ENCODE measurements at regions not wholly inside any gene's neighbourhood (a gene's known extent, or its start where the extent isn't known, plus 50 kb on each side); places are given as distances from the start of the nearest gene placed in this dataset.

DNA sequence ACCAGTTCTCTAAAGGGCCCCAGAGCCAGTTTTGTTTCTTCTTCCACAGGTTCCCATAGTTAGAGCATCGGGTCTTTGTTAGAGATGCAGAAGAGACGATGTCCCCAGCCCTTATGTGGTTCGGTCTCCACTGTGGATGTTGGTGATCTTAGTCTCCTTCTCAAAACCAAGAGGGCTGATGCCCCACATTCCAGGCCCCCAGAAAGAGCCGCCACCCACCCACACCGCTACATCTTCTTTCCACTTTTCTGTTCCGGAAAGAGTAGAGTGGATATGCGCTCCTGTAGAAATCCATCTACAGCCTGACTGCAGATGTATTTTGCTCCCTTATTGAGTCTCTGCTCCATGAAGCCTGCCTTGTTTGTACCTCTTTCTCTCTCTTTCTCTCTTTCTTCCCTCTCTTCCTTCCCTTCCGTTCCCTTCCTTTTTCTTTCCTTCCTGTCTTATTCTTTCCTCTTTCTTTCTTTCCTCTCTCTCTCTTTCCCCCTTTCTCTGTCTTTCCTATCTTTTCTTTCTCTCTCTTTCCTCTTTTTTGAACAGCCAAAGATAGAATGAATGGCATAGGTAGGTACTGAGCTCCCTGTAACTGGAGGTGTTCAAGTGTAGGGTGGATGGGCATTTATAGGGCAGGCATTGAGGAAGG is 224.3 kb downstream of the SEC14L1 start:
- no peak for DNase-seq (ENCODE audit: low read depth, low spot score)

- DNase-seq (ENCODE audit: low read depth, low spot score), result no peak
These were observed 224.9 kb downstream of the SEC14L1 start for GRCh38 chr17:77365584-77366186.

DNA sequence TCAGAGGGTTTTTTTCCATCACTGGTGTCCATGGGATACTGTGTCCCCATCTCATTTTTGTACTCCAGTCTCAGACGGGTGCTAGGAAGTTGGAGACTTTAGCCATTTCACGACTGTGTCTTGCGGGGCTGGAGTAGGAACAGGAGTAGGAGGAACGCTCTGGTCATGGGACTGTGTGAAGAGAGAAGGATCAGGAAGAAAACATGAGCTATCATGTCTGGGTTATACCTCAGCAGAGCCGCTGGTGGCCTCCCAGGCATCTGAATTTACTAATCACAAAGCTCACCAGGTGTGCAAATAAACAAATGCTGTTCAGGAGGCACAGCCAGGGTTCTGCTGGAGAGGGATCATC is 225.4 kb downstream of the SEC14L1 start:
- no peak for DNase-seq (ENCODE audit: low read depth, low spot score)

DNA sequence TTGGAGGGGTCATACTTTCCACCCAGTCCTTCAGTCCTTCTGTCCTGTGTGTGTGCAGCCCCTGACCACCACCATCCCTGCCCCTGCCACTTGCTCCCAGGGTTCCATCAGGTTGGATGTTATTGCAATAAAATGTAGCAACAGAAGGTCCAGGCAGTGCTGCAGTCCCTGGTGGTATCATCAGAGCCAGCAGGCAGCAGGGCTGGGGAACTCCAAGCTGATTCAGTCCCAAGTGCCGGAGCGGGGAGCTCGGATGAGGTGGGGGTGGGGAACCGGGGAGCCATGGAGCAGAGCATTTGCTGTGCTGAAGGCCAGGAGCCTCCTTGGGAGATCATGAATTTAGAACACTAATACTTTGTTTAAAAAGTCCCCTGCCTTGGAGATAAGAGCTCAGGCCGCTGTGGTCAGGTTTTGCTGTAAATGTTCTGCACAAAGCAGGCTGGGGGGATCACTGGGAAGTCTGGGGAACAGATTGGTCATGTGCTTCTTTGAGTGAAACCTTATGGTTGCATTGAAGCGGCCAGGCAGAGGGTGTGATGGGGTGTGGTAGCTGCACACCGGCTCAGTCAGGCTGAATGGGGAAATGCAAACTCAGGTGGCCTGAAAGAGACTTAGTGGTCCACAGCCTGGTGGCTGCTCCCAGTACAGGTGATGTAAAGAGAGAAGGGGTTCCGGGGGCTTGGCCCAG is 225.9 kb downstream of the SEC14L1 start:
- DNase-seq (ENCODE audit: low read depth, low spot score), result no peak

DNA sequence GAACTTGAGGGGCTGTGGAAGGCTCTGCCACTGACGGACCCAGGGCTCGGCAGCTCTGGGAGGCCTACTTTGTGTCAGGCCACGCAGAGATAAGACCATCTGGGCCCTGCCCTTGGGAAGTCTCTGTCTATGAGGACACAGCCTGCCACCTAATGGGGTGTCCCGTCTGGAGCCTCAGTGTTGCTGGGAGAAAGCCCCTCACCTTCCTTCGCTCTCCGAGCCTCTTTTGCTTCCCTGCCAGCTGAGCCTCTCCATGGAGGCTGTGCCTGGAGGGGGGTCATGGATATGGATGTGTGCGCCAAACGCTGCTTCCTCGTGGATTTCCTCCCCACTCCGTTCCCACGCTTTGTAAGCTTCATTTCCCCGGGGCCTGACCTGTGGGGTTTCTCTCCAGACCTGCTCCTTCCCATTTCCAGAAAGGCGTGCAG is 228.8 kb downstream of the SEC14L1 start:
- no peak for DNase-seq (ENCODE audit: low read depth, low spot score)

DNA sequence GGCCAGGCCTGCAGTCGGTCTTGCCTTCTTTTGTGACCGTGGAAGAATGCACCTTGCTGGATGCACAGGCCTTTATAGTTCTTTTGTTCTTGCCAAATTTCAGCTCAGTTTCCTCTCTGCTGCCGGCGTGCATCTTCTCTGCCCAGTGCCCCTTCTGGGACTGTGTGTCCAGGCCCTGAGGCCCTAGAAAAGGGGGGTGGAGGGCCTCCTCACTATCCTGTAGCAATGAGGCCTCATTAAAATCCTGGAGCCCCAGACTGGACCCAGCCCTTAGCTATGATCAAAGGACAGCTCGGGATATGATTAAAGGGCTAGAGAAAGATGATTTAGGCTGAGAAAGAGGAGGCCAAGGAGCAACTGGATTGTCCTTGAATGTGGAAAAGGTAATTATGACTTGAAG is 229.8 kb downstream of the SEC14L1 start:
- no peak for DNase-seq (ENCODE audit: low read depth, low spot score)

DNA sequence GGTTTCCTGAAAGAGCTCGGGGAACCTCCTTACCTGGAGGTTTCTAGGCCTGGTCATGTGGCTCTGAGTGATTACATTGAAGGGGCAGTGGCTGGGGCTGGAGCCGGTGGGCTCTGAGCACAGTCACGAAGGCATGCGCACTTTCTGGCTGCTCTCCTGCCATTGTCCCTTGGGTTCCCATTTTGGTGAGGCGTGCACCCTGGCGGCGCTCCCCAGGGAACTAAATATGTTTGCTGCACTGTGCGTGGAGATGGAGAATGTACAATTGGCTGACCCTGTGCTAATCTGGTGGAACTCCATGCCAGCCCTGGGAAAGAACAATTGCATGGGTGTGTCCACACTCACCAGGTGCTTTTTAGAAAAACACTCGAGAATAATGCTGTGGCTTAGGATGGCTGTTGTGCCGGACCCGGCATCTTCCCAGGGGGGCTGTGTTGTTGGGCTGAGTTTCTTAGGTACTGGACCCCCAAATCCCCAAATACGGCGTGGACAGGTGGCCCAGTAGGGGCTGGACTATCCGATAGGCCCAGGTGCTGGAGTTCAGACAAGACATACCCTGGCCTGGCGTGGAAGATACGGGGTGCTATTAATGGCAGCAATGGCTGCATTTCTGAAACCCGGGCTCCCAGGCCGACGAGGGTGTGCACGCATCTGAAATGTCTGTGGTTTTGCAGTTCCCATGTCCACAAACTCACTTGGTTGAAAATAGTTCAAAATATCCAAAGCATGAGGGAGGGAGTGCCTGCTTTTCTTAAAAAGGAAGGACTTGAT is 230.5 kb downstream of the SEC14L1 start:
- no peak for DNase-seq (ENCODE audit: low read depth, low spot score)

GRCh38 chr17:77371888-77372443 is 231.2 kb downstream of the SEC14L1 start:
- DNase-seq (ENCODE audit: low read depth, low spot score), result no peak

DNA sequence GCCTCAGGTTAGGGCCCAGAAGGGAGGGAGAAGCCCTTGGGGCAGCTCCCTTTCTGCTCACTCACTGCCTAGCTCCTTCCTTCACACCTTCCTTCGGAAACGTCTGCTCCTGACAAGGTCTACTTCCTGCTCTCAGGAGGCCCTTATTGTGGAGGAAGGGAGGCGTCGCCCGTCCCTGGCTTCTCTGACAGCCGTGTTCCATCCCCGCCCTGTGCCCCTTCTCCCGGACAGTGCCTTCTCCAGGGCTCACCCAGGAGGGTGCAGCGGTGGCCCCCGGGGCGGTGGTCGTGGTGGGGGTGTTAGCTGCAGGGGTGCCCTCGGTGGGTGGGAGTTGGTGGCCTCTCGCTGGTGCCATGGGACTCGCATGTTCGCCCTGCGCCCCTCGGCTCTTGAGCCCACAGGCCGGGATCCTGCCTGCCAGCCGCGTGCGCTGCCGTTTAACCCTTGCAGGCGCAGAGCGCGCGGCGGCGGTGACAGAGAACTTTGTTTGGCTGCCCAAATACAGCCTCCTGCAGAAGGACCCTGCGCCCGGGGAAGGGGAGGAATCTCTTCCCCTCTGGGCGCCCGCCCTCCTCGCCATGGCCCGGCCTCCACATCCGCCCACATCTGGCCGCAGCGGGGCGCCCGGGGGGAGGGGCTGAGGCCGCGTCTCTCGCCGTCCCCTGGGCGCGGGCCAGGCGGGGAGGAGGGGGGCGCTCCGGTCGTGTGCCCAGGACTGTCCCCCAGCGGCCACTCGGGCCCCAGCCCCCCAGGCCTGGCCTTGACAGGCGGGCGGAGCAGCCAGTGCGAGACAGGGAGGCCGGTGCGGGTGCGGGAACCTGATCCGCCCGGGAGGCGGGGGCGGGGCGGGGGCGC is 231.9 kb downstream of the SEC14L1 start:
- DNase-seq (ENCODE audit: low read depth, low spot score), result no peak

GRCh38 chr17:77373299-77374169 is 232.8 kb downstream of the SEC14L1 start:
- no peak for DNase-seq (ENCODE audit: low read depth, low spot score)

- DNase-seq (ENCODE audit: low read depth, low spot score), result no peak
These were observed 233.6 kb downstream of the SEC14L1 start for GRCh38 chr17:77374170-77374936.

- no peak for DNase-seq (ENCODE audit: low read depth, low spot score)
These were observed 234.5 kb downstream of the SEC14L1 start for GRCh38 chr17:77375108-77375916.

- no peak for DNase-seq (ENCODE audit: low read depth, low spot score)
These were observed 235.3 kb downstream of the SEC14L1 start for GRCh38 chr17:77375917-77376651.

- DNase-seq (ENCODE audit: low read depth, low spot score), result no peak
These were observed 236.3 kb downstream of the SEC14L1 start for GRCh38 chr17:77376795-77377709.

GRCh38 chr17:77377710-77378235 is 237.0 kb downstream of the SEC14L1 start:
- no peak for DNase-seq (ENCODE audit: low read depth, low spot score)

GRCh38 chr17:77378318-77379064 is 237.7 kb downstream of the SEC14L1 start:
- DNase-seq (ENCODE audit: low read depth, low spot score), result no peak
